ENCODE measurements at regions not wholly inside any gene's neighbourhood (a gene's known extent, or its start where the extent isn't known, plus 50 kb on each side); places are given as distances from the start of the nearest gene placed in this dataset.

- TF ChIP-seq ZNF70 (CRISPR knock-in tag; IDR thresholded peaks at IDR 0.05) (no peak), TSHZ2 (CRISPR knock-in tag; IDR thresholded peaks at IDR 0.05) (no peak), ARNTL (CRISPR knock-in tag; IDR thresholded peaks at IDR 0.05; ENCODE audit: borderline replicate concordance, low read depth) (no peak), ZFP30 (CRISPR knock-in tag; IDR thresholded peaks at IDR 0.05) (no peak), PPARA (CRISPR knock-in tag; IDR thresholded peaks at IDR 0.05; ENCODE audit: borderline replicate concordance) (no peak), ISL1 (CRISPR knock-in tag; IDR thresholded peaks at IDR 0.05) (no peak), GLIS3 (CRISPR knock-in tag; IDR thresholded peaks at IDR 0.05) (no peak), RARB (CRISPR knock-in tag; IDR thresholded peaks at IDR 0.05) (no peak), SNAI2 (CRISPR knock-in tag; IDR thresholded peaks at IDR 0.05) (no peak)
- TF ChIP-seq, protein P1, sequence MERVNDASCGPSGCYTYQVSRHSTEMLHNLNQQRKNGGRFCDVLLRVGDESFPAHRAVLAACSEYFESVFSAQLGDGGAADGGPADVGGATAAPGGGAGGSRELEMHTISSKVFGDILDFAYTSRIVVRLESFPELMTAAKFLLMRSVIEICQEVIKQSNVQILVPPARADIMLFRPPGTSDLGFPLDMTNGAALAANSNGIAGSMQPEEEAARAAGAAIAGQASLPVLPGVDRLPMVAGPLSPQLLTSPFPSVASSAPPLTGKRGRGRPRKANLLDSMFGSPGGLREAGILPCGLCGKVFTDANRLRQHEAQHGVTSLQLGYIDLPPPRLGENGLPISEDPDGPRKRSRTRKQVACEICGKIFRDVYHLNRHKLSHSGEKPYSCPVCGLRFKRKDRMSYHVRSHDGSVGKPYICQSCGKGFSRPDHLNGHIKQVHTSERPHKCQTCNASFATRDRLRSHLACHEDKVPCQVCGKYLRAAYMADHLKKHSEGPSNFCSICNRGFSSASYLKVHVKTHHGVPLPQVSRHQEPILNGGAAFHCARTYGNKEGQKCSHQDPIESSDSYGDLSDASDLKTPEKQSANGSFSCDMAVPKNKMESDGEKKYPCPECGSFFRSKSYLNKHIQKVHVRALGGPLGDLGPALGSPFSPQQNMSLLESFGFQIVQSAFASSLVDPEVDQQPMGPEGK (CRISPR knock-in tag; IDR thresholded peaks at IDR 0.05; ENCODE audit: borderline replicate concordance) = no peak
Observed at GRCh38 chr1:168893359-168893801, 164.4 kb upstream of the DPT start.
